GM21515 (cell line): ENCODE measurements at regions not wholly inside any gene's neighbourhood (a gene's known extent, or its start where the extent isn't known, plus 50 kb on each side); places are given as distances from the start of the nearest gene placed in this dataset.
"Not testable (repeated sequence)": the region's sequence is repeated elsewhere in the genome, so short reads cannot be mapped to it uniquely, and the experiment has no call there.

Experiments used
- ATAC-seq: cut with Tn5 transposase; IDR thresholded peaks from one replicate; pipeline ENCODE4 v1.9.1; 2021; ENCODE audit not compliant: unreplicated experiment

DNA sequence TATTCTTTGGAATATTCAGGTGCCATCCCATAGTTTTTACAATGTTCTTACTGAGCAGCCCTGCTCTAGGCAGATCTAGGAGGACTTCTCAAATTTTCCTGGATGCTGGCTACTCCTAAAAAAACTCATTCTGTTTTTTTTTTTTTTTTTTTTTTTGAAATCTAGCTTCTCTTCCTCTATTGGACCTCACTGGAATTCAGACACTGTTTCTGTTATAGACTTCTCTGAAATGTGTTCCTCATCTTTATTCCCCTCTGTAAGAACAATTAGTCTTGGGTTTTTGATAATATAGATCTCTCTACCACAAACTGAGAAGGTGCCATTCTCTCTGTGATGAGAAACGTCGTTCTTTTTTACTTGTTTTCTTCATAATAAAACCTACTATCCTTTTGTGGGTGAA, 115.3 kb upstream of the CCND2 start:
- no peak for ATAC-seq

DNA sequence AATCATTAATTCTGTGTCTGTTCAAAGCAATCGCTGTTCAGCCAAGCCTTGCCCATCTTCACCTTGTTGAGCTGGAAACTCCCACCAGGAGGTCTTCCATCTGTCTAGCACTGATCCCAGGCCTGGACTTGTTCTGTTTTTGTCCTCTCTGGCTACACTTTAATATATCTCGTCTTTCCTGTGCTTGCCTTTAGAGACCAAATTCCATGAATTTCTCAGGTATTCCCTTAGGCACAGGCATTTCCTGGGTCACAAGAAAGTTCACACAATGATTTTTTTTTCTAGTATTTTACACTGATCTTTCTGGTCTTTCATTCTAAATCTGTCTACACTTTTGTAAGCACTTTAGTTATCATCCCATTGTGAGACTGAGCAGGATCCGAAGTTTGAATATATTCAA, 116.4 kb upstream of the CCND2 start:
- ATAC-seq = no peak

DNA sequence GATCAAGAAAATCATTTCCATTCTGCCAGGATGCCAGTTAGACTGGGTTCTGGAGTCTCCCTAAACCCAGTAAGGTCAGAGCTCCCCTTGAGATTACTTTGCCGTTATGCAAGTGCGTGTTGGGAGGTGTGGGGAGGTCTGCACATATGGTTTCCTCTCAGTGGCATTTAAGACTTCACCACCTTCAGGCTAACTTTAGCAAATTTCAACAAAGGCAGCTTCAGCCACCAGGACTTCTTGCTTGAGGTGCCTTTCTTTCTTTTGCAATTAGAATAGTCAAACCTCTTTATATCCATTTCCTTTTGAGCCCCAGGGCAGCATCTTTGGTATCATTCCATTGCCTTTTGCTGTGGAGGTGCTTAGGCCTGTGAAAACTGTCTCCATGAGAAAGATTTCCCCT, 117.2 kb upstream of the CCND2 start:
- no peak for ATAC-seq

DNA sequence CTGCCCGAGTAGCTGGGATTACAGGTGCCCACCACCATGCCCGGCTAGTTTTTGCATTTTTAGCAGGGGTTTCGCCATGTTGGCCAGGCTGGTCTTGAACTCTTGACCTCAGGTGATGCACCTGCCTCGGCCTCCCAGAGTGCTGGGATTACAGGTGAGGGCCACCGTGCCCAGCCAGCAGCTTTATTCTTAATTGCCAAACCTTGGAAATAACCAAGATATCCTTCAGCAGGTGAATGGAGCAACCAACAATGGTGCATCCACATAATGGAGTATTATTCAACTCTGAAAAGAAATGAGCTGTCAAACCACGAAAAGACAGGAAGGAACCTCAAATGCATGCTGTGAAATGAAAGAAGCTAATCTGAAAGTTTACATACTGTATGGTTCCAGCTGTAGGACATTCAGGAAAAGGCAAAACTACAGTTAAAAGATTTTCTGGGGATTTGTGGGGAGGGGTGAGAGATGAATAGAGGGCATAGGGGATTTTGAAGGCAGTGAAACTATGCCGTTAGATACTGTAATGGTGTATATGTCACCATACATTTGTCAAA, 118.8 kb upstream of the CCND2 start:
- ATAC-seq = no peak

DNA sequence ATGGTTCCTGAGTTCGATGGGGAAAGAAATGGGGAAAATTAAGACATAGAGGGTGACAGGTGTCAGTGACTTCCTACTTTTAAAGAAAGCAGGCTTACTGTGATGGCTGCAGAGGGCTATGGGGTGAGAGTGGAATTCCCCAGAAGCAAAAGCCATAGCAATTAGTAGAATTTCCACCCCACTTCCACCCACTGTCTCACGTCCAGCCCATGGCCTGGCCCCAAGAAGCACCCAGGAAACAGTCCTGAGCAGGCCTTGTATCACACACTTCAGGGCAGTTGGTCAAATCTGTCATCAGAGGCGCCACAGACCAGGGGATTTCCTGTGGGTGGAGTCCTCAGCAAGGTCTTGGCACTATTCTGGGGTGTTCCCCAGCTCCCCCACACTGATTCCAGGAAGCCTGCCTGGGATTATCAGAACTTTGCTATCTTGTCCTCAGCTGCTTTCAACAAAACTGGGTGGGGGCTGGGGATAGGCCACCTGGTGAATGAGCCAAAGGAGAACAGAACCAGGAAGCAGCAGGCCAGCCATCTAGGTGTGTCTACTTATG, 120.1 kb upstream of the CCND2 start:
- peak; percentile 75 for ATAC-seq

DNA sequence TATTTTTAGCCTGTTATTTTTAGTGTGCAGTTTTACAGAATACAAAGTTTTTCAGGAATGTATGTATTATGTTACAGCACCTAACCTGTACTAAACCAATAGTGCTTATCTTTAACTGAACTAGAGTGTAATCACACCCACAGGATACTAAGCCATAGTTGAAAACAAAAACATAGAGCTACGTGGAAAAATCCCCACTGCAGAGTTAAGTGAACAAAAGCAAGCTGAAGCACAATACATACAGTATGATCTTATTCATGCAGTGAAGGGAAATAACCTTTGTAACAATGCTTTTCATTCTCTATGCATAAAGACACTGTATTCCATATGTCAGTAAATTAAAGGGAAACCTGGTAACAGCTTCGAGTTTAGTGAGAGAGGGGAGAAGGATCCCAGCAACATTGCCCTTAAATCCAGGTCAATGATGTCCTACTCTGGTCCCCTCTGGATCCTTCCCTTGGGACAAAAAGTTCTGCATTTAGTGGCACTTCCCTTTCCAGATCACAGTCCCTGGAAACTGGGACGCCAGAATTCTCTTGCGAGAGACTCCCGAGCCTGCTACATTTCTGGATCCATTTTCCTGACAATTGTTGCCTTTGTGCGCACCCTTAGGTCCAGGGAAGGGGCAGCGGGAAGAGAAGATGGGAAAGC, 121.3 kb upstream of the CCND2 start:
- ATAC-seq = no peak

DNA sequence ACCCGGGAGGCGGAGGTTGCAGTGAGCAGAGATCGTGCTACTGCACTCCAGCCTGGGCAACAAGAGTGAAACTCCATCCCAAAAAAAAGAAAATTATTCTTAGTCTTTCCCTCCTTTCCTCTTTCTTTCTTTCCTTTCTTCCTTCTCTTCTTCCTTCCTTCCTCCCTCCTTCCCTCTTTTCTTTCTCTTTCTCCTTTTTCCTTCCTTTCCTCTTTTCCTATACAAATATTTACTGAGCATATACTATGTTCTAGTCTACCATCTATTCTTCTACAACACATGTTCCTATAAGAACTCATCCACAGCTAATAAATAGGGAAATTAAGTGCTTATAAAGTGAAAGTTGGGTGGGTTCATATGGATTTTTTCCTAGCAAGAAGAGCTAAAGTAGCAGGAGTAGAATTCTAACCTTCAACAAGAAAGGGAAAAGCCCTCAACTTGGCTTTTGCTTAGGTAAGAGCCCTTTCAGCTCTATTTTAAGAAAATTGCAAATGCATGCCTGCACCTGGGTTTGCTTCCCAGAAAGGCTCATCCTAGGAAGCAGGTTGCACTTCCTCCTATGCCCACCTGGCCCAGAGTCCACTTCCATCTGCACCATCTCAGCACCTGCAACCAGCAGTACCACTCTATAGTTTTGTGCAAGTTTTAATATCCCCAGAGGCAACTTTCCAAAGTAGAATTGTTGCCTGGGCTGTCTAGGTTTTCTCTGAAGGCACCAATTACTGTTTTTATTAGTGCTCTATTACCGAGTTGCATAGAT, 122.0 kb upstream of the CCND2 start:
- no peak for ATAC-seq

DNA sequence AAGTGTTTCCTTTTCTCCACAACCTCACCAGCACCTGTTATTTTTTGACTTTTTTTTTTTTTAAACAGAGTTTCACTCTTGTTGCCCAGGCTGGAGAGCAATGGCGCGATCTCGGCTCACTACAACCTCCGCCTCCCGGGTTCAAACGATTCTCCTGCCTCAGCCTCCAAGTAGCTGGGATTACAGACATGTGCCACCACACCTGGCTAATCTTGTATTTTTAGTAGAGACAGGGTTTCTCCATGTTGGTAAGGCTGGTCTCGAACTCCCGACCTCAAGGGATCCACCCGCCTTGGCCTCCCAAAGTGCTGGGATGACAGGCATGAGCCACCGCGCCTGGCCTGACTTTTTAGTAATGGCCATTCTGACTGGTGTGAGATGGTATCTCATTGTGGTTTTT, 123.2 kb upstream of the CCND2 start:
- not testable (repeated sequence) for ATAC-seq

DNA sequence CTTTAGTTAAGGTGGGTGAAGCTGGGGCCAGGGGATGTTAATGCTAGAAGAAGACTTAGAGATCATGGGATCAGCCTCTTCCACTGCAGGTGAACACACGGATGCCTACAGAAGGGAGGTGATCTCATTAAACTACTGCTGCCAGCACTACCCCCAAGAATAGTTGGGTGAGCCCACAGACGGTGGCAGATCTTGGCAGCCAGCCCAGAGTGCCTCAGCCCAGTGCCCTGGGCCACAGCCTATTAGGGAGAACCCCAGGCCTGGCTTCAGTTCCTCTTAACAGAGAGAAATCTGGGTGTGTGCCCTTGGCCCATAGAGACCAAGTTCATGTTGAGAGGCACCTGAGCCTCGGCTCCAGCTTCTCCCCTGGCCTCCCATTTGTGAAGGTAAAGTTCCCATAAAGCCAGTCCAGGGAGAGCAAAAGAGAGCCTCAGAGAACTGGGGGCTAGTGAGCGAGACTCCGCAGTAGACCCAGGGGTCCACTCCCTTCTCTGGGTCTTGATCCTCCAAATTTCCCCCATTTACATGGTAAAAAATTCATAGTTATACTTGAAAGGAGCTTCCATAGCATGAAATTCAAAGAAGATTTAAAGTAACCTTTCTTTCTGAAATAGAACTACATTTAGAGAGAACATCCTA, 125.0 kb upstream of the CCND2 start:
- ATAC-seq = no peak

DNA sequence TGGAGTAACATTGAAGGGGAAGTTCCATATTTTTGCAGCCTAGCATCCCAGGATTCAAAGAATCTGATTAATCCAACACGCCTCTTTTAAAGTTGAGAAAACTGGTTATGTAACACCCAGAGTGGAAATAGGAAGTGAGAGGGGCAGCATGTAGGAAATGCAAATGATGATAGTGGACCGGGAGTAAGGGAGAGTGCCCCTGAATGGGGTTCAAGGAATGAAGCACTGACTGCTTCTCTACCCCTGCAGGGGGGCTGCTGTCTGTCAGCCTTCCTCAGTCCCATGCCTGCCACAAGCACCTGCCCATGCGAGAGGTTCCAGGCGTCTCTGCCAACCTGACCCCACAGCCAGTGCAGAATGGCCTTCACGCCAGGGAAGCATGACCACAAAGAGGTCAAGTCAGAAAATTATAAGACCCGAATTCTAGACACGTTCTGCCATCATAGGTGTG, 126.5 kb upstream of the CCND2 start:
- ATAC-seq = no peak

DNA sequence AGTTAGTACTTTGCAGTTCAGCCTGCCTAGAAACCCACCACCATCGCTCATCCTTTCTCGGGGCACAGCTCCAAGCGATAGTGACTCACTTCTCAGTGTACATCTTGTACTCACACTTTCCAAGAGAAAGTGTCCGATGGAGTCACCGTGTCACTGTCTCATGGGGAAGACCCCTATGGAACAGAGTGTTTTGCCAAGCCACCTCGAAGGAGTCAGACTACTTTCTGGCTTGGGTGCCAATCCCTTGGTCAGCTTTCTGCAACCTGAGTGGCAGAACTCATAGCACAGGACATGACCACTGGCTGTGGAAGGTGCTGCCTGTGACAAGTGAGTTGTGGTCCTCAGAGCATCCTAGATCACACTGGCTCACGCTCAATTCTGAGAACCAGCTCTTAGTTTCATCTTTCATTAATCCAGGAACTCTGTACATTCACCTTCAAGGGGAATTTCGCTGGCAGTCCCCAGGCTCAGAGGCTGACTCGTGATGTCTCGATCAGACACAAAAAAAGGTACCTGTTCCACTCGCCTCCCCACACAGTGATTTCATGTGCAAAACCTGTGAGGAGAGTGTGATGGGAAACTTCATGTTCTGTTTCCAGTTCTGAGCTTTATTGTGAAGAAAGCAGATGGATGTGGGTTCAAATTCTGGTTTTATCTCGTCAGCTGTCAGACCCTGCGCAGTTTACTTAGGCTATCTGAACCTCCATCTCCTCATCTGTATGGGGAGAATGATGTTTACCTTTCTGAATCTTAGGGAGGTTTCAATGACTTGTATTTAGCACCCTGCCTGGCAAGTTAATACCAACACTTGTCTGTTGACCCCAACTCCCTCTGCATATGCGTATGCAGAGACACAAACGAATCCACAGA, 127.3 kb upstream of the CCND2 start:
- ATAC-seq = no peak

DNA sequence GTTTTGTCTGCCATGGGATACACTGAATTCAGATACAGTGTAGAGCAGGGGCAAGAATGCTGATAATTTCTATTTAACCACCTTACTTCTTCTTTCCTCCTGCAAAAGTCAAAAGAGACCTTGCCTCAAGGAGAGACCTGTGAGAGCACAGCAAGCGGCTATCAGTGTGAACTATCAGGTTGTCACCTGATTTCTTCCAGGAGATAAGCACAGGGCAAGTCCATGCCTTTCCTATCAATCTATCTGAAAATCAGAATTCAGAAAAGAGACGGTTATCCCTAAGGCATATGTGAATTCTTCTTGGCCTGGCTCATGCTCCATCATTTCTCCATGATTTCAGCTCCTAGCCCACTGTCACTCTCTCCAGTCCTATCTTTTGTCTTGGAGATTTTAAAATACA, 128.9 kb upstream of the CCND2 start:
- ATAC-seq = no peak

DNA sequence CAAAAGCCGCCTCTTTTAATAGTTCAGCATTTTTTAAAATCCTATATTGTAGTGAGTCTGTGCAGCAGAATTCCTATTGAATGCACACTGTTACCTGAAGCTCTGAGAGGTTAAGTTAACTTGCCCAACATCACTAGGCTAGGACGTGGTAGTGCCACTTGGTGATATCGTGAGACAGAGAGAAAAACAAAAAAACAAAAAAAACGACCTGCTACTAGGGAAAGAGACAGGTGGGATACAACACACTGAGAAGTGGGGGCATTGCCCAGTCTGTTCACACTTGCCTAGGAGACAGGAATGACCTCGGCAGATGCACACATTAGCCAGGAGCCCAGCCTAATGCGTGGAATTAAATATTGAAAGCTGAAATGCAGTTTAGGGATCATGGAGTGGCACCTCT, 129.7 kb upstream of the CCND2 start:
- ATAC-seq = no peak

DNA sequence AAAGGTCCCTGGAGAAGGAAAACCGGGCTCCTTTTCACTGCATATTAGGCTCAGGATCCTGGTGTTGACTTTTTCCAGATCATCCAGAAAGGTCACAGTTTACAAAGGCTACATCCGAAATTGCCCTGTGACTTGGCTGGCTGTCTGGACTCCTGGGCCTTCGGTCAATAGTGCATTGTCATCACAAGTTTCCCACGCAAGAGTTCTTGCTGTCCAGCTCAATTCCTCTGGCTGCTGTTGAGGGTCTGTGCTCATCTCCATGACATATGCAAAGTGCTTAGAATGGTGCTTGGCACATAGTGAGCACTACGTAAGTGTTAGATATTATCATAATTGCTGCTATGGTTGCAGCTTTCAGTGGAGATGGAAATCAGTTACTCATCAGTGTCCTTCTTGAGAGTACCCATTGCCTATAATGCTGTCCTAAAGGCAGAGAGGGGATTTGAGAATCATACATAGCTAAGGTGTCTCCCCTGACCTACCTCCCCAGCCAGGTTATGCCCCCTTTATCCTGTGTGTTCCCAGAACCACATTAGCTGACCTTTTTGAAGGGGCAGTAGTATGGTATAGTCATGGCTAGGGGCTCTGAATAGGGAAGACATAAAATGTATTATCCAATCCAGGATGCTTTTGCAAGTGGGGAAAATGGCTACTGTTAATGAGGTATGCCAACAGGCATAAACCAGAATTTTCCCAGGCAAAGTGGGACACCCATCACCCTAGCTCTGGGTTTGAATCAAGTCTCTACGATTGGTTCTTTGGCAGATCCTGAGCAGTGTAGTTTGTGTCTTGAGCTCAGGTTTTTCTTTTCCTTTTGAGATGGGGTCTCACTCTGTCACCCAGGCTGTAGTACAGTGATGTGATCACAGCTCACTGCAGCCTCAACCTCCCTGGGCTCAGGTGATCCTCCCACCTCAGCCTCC, 132.0 kb upstream of the CCND2 start:
- ATAC-seq = no peak

DNA sequence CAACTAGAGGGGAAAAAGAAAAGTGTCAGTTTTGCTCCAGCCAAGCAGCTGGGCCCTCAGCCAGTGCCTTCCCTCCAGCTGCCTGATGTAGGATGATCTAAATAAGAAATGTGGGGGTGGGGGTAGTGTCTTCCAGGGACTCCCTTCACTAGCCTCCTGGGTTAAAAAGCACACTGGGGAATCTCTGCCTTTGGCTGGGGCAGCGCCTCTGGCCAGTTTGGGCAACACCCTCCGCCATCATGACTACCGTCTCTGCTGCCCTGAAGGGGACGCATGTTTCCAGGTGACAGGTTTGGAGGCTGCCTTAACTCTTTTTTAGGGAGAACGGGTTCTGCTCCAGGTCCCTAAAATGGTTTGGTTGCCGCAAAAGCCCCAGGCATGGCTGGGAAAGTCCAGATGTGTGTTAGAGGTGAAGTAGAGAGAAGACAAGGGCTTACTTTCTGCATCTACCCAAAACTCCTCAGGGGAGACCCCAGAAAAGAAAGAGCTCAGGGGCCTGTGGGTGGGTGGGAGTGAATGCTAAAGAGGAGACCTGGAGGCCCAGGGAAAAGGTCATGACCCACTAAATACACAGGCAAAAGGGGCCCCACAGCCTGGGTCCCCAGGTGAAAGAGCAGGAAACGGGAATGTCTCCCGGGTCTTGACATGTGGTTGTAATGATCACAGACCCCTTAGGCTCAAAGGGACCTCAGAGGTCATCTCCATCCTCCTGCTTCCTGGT, 132.8 kb upstream of the CCND2 start:
- ATAC-seq = no peak

DNA sequence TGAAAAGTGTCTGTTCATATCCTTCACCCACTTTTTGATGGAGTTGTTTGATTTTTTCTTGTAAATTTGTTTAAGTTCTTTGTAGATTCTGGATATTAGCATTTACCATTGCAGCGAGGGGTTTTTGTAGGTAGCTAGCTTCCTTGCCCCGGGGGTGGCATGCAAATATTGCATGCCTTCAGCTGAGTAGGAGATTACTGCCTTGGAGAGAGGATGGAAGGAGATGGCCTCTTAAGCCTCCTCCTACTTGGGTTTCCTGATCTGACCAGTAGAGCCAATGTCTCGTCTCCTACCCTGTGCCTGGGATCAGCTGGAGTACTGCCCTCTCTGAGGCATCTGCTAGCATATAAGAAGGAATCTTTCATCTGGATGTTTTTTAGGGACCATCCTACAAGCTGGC, 134.4 kb upstream of the CCND2 start:
- no peak for ATAC-seq

DNA sequence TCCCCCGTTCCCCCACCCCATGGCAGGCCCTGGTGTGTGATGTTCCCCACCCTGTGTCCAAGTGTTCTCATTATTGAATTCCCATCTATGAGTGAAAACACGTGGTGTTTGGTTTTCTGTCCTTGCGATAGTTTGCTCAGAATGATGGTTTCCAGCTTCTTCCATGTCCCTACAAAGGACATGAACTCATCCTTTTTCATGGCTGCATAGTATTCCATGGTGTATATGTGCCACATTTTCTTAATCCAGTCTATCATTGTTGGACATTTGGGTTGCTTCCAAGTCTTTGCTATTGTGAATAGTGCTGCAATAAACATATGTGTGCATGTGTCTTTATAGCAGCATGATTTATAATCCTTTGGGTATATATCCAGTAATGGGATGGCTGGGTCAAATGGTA, 135.0 kb upstream of the CCND2 start:
- ATAC-seq = not testable (repeated sequence)

DNA sequence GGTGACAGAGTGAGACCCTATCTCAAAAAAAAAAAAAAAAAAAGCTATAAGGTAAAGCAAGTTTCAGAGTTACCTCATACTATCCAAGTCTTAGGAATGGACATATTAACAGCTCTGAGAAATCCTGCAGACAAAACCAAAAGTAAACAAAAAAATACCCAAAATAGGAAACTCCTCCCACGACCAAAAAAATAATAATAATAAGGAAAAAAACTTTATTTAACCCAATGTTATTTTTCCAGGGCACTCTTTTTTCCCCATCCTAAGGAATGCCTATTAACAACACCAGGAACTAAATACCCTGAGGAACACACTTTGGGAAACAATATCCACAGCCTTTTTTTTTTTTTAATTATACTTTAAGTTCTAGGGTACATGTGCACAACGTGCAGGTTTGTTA, 135.5 kb upstream of the CCND2 start:
- ATAC-seq = no peak

DNA sequence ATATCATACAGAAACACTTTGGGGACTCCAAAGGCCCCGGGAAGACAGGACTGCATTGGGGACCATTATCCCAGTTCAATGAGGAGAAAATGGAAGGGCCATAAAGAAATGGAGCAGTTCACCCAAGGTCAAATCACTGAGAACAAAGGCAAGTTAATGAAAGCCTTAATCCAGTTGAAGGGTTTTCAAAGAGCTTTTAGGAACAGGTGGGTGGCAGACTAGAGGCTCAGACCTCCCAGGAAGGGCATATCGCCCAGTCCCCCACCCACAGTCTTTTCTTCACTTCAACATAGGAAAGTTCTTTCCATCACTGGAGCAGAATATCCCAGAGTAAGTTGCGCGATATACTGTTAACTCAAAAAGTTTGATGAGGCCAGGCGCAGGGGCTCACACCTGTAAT, 136.1 kb upstream of the CCND2 start:
- no peak for ATAC-seq
